ENCODE measurements at regions not wholly inside any gene's neighbourhood (a gene's known extent, or its start where the extent isn't known, plus 50 kb on each side); places are given as distances from the start of the nearest gene placed in this dataset.

- H3K23ac ChIP-seq (ENCODE audit: insufficient read length, low read depth, low read length): no peak overlapping the region
- H2BK120ac ChIP-seq (ENCODE audit: low read depth, low read length, poor library complexity, severe bottlenecking): no peak overlapping the region
- no peak overlapping the region for H3K4me2 ChIP-seq (ENCODE audit: insufficient read depth, insufficient read length, low read length)
- no peaks in the 10 kb centered on the region for H3K79me1 ChIP-seq (ENCODE audit: insufficient read depth, low read depth, low read length, poor library complexity, severe bottlenecking)
- no peak overlapping the region for H2BK12ac ChIP-seq (ENCODE audit: insufficient read length, low read depth, low read length)
- no peak overlapping the region for H3K18ac ChIP-seq (ENCODE audit: insufficient read length, low read depth, low read length)
- no peaks in the 10 kb centered on the region for H3K27me3 ChIP-seq (ENCODE audit: insufficient read depth, low read length)
- no peak for DNase-seq
- no peak overlapping the region for H2BK15ac ChIP-seq (ENCODE audit: low read depth, low read length)
- no peak overlapping the region for H4K8ac ChIP-seq (replicated peaks; ENCODE audit: insufficient read length, low read depth, low read length)
- H2AK5ac ChIP-seq (ENCODE audit: insufficient read length, low read length): no peak overlapping the region
- no peak overlapping the region for H4K5ac ChIP-seq (ENCODE audit: insufficient read length, low read depth, low read length)
- no peak overlapping the region for H3K27ac Mint-ChIP-seq
- H3K4me1 Mint-ChIP-seq: peaks cover 9 to 14% of the 10 kb centered on the region in 2 experiments
- H3K36me3 Mint-ChIP-seq (ENCODE audit: insufficient read depth in 1 of 3, low read depth in 3 of 3): no peaks in the 10 kb centered on the region
- no peak overlapping the region for H3K27ac ChIP-seq (ENCODE audit: insufficient read length, low read depth, low read length)
- no peak overlapping the region for H3K14ac ChIP-seq (ENCODE audit: insufficient read depth, low read length)
- no CpG with 5 or more reads among the region's 1 CpG for WGBS (ENCODE audit: extremely low coverage, insufficient read length, low lambda C conversion rate)
- H2AFZ ChIP-seq (ENCODE audit: low read length): no peak overlapping the region
- H3K9me3 ChIP-seq (ENCODE audit: control insufficient read depth, low read depth, low read length): no peaks in the 10 kb centered on the region
- no peaks in the 10 kb centered on the region for H4K20me1 ChIP-seq (ENCODE audit: control insufficient read depth, insufficient read depth, insufficient read length)
- H3K27me3 Mint-ChIP-seq (ENCODE audit: low read depth): no peaks in the 10 kb centered on the region; the same call in 1 of the 2 replicates
- H3K4me3 Mint-ChIP-seq: no peak overlapping the region
- H3K4me1 ChIP-seq (ENCODE audit: insufficient read depth, low read length): no peaks in the 10 kb centered on the region; the same call in 1 of the 2 replicates
- H3K9me3 Mint-ChIP-seq: no peaks in the 10 kb centered on the region; a peak in 1 of 5 replicates
- no peak overlapping the region for H3K4ac ChIP-seq (ENCODE audit: low read depth, low read length)
- H3K23me2 ChIP-seq (ENCODE audit: insufficient read length, low read depth, low read length, poor library complexity, severe bottlenecking): no peaks in the 10 kb centered on the region
- H2BK20ac ChIP-seq (ENCODE audit: low read depth, low read length, poor library complexity, severe bottlenecking): no peak overlapping the region
- H3K56ac ChIP-seq (ENCODE audit: insufficient read length, low read depth, low read length): no peak overlapping the region
- no peak overlapping the region for H4K91ac ChIP-seq (ENCODE audit: insufficient read length, low read depth, low read length)
- TF ChIP-seq, protein P1, sequence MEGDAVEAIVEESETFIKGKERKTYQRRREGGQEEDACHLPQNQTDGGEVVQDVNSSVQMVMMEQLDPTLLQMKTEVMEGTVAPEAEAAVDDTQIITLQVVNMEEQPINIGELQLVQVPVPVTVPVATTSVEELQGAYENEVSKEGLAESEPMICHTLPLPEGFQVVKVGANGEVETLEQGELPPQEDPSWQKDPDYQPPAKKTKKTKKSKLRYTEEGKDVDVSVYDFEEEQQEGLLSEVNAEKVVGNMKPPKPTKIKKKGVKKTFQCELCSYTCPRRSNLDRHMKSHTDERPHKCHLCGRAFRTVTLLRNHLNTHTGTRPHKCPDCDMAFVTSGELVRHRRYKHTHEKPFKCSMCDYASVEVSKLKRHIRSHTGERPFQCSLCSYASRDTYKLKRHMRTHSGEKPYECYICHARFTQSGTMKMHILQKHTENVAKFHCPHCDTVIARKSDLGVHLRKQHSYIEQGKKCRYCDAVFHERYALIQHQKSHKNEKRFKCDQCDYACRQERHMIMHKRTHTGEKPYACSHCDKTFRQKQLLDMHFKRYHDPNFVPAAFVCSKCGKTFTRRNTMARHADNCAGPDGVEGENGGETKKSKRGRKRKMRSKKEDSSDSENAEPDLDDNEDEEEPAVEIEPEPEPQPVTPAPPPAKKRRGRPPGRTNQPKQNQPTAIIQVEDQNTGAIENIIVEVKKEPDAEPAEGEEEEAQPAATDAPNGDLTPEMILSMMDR (conservative IDR thresholded peaks at IDR 0.05): no peak
- no peak overlapping the region for H3K9ac ChIP-seq (ENCODE audit: extremely low read depth, insufficient read length, low read length)
- no peaks in the 10 kb centered on the region for H3K79me2 ChIP-seq (ENCODE audit: insufficient read depth, low read length)
- H3T11ph ChIP-seq (ENCODE audit: low read length): no peak overlapping the region
- H2BK5ac ChIP-seq (ENCODE audit: insufficient read length, low read length): no peak overlapping the region
Measured at GRCh38 chr6:25006075-25006474, 70.3 kb upstream of the RIPOR2 start.

Measured in H9 (cell line).